ENCODE measurements at regions not wholly inside any gene's neighbourhood (a gene's known extent, or its start where the extent isn't known, plus 50 kb on each side); places are given as distances from the start of the nearest gene placed in this dataset.

- no peak for TF ChIP-seq EZH2phosphoT487 (IDR thresholded peaks at IDR 0.05; ENCODE audit: insufficient read depth, low read depth)
- TF ChIP-seq EZH2 (IDR thresholded peaks at IDR 0.05; ENCODE audit: insufficient read depth, poor library complexity, severe bottlenecking) = no peak
These were observed 223.9 kb upstream of the SHH start for GRCh38 chr7:156036153-156036552.

All from GM23248 (cell line).